ENCODE measurements at regions not wholly inside any gene's neighbourhood (a gene's known extent, or its start where the extent isn't known, plus 50 kb on each side); places are given as distances from the start of the nearest gene placed in this dataset.
"Not testable (repeated sequence)": the region's sequence is repeated elsewhere in the genome, so short reads cannot be mapped to it uniquely, and the experiment has no call there.

- Histone ChIP-seq H3K27ac (no peak overlapping the region), H3K36me3 (no peaks in the 10 kb centered on the region), H3K4me3 (no peak overlapping the region), H3K27me3 (no peaks in the 10 kb centered on the region), H3K4me1 (no peaks in the 10 kb centered on the region), H3K9me3 (no peaks in the 10 kb centered on the region)
- 44 to 57% (median 49%) methylated on average over 4 of the region's 4 CpGs for WGBS, 5 donors
- no peak for DNase-seq
- TF ChIP-seq EP300 (IDR thresholded peaks at IDR 0.05): no peak
- no peak for TF ChIP-seq POLR2AphosphoS5 (IDR thresholded peaks at IDR 0.05)
- intact Hi-C loops (cut with DNase I; ENCODE audit: low total_unique reads): no loop called here
Observed at GRCh38 chr7:15130666-15131541, 228.4 kb upstream of the DGKB start.

- WGBS, 5 donors: 59 to 82% (median 65%) methylated on average over 2 of the region's 2 CpGs
- intact Hi-C loops (cut with DNase I; ENCODE audit: low total_unique reads): no loop called here
- TF ChIP-seq POLR2A (IDR thresholded peaks at IDR 0.05) (no peak), POLR2AphosphoS5 (IDR thresholded peaks at IDR 0.05) (no peak), CTCF (IDR thresholded peaks at IDR 0.05) (no peak), EP300 (IDR thresholded peaks at IDR 0.05) (no peak)
- no peak overlapping the region for H3K27ac ChIP-seq
- no peaks in the 10 kb centered on the region for H3K9me3 ChIP-seq
- H3K36me3 ChIP-seq: no peaks in the 10 kb centered on the region
- H3K4me1 ChIP-seq: no peaks in the 10 kb centered on the region
- no peak overlapping the region for H3K4me3 ChIP-seq
- H3K27me3 ChIP-seq: no peaks in the 10 kb centered on the region
- no peak for DNase-seq
Observed at GRCh38 chr7:15128716-15129115, 226.2 kb upstream of the DGKB start.

GRCh38 chr7:15126653-15127052 is 224.1 kb upstream of the DGKB start:
- H3K4me3 ChIP-seq; intact Hi-C loops (cut with DNase I; ENCODE audit: low total_unique reads); H3K27ac ChIP-seq; H3K27me3 ChIP-seq; DNase-seq; H3K4me1 ChIP-seq; H3K9me3 ChIP-seq; H3K36me3 ChIP-seq: not testable (repeated sequence)
- WGBS, 5 donors: 19 to 58% (median 23%) methylated on average over 1 of the region's 1 CpG

GRCh38 chr7:15123901-15124300 is 221.3 kb upstream of the DGKB start:
- Histone ChIP-seq H3K4me3 (no peak overlapping the region), H3K9me3 (no peaks in the 10 kb centered on the region), H3K4me1 (no peaks in the 10 kb centered on the region), H3K27me3 (no peaks in the 10 kb centered on the region), H3K27ac (no peak overlapping the region), H3K36me3 (no peaks in the 10 kb centered on the region)
- DNase-seq: no peak
- whole genome bisulfite sequencing, 5 donors: 45 to 67% (median 63%) methylated on average over 3 of the region's 3 CpGs
- TF ChIP-seq EP300 (IDR thresholded peaks at IDR 0.05) (no peak), CTCF (IDR thresholded peaks at IDR 0.05) (no peak), POLR2AphosphoS5 (IDR thresholded peaks at IDR 0.05) (no peak), POLR2A (IDR thresholded peaks at IDR 0.05) (no peak)
- intact Hi-C loops (cut with DNase I; ENCODE audit: low total_unique reads): no loop called here

- TF ChIP-seq POLR2AphosphoS5 (IDR thresholded peaks at IDR 0.05) (no peak), POLR2A (IDR thresholded peaks at IDR 0.05) (no peak), CTCF (IDR thresholded peaks at IDR 0.05) (no peak)
- intact Hi-C loops (cut with DNase I; ENCODE audit: low total_unique reads): no loop called here
- 76 to 92% (median 85%) methylated on average over 1 of the region's 1 CpG for WGBS, 5 donors
- H3K27ac ChIP-seq: no peak overlapping the region
- DNase-seq: no peak
- H3K4me1 ChIP-seq: no peaks in the 10 kb centered on the region
- H3K27me3 ChIP-seq: no peaks in the 10 kb centered on the region
- no peaks in the 10 kb centered on the region for H3K9me3 ChIP-seq
- no peak overlapping the region for H3K4me3 ChIP-seq
- H3K36me3 ChIP-seq: no peaks in the 10 kb centered on the region
Observed at GRCh38 chr7:15113752-15114151, 211.2 kb upstream of the DGKB start.
